Esophagus muscularis mucosa (tissue), 3 donors: ENCODE measurements at regions not wholly inside any gene's neighbourhood (a gene's known extent, or its start where the extent isn't known, plus 50 kb on each side); places are given as distances from the start of the nearest gene placed in this dataset.

ENCODE experiments used
- CTCF ChIP-seq, 3 experiments: fragments of 200-600 bp in 2 of 3; fragments of 450-650 bp in 1 of 3; sonication (generic) in 2 of 3; IDR thresholded peaks; one replicate each; pipeline ENCODE4 v1.5.1; 2017 to 2019; ENCODE audit warnings: antibody characterized with exemption in 3 of 3, mild to moderate bottlenecking in 2 of 3, moderate library complexity in 1 of 3
- EP300 ChIP-seq: sonication (generic); formaldehyde crosslinking; IDR thresholded peaks from one replicate; pipeline ENCODE4 v1.6.1; 2017; ENCODE audit warnings: antibody characterized with exemption

GRCh38 chr13:81995316-81995715, 1654.4 kb upstream of the SPRY2 start:
- TF ChIP-seq CTCF (IDR thresholded peaks at IDR 0.05) (no peak), EP300 (no peak)
